HL-60/S4 treated with phorbol 12-myristate 13-acetate at 8.2 ng/mL for 4 days and 3 days (cell line): ENCODE measurements at regions not wholly inside any gene's neighbourhood (a gene's known extent, or its start where the extent isn't known, plus 50 kb on each side); places are given as distances from the start of the nearest gene placed in this dataset.
"Not testable (repeated sequence)": the region's sequence is repeated elsewhere in the genome, so short reads cannot be mapped to it uniquely, and the experiment has no call there.

ENCODE experiments used
- in situ Hi-C: fragments of 300-500 bp; cut with MboI; formaldehyde crosslinking; loops from 2 replicates; pipeline ENCODE4 v1.15.0; 2022; ENCODE audit warnings: low sequenced_read_pairs

GRCh38 chr19:30846102-30846501 is 473.9 kb downstream of the ZNF536 start:
- in situ Hi-C loops: no loop called here

GRCh38 chr19:30842926-30843325 is 470.7 kb downstream of the ZNF536 start:
- in situ Hi-C loops: no loop called here

GRCh38 chr19:30841934-30842333 is 469.8 kb downstream of the ZNF536 start:
- in situ Hi-C loops: no loop called here

- in situ Hi-C loops: no loop called here
Measured at GRCh38 chr19:30830875-30831274, 458.7 kb downstream of the ZNF536 start.

- in situ Hi-C loops: not testable (repeated sequence)
Measured at GRCh38 chr19:30825505-30825904, 453.3 kb downstream of the ZNF536 start.

- in situ Hi-C loops: no loop called here
Measured at GRCh38 chr19:30824809-30825208, 452.6 kb downstream of the ZNF536 start.

GRCh38 chr19:30817965-30818567 is 445.9 kb downstream of the ZNF536 start:
- in situ Hi-C loops: no loop called here

GRCh38 chr19:30817197-30817596 is 445.0 kb downstream of the ZNF536 start:
- in situ Hi-C loops: no loop called here

- in situ Hi-C loops: no loop called here
Measured at GRCh38 chr19:30815889-30816580, 443.9 kb downstream of the ZNF536 start.

GRCh38 chr19:30812099-30812678 is 440.0 kb downstream of the ZNF536 start:
- in situ Hi-C loops: no loop called here

- in situ Hi-C loops: no loop called here
Measured at GRCh38 chr19:30811397-30812098, 439.4 kb downstream of the ZNF536 start.

- in situ Hi-C loops: no loop called here
Measured at GRCh38 chr19:30810726-30811125, 438.5 kb downstream of the ZNF536 start.

- in situ Hi-C loops: no loop called here
Measured at GRCh38 chr19:30807278-30807677, 435.1 kb downstream of the ZNF536 start.

- in situ Hi-C loops: no loop called here
Measured at GRCh38 chr19:30806311-30806710, 434.1 kb downstream of the ZNF536 start.

- in situ Hi-C loops: no loop called here
Measured at GRCh38 chr19:30804751-30805150, 432.6 kb downstream of the ZNF536 start.

GRCh38 chr19:30804333-30804732 is 432.1 kb downstream of the ZNF536 start:
- in situ Hi-C loops: not testable (repeated sequence)

- in situ Hi-C loops: no loop called here
Measured at GRCh38 chr19:30802424-30803013, 430.3 kb downstream of the ZNF536 start.

- in situ Hi-C loops: loop anchor here (25.0 kb wide), 1 partner anchor 1437 kb away; no protein-coding TSS in a partner anchor
Measured at GRCh38 chr19:30799865-30800755, 427.9 kb downstream of the ZNF536 start.

GRCh38 chr19:30795727-30796126 is 423.5 kb downstream of the ZNF536 start:
- in situ Hi-C loops: loop anchor here (25.0 kb wide), 1 partner anchor 1442 kb away; no protein-coding TSS in a partner anchor
